Nephron progenitor cell (in vitro differentiated cells): ENCODE measurements at regions not wholly inside any gene's neighbourhood (a gene's known extent, or its start where the extent isn't known, plus 50 kb on each side); places are given as distances from the start of the nearest gene placed in this dataset.

Source experiments
- DNase-seq: peaks from one replicate; pipeline ENCODE4 v3.0.0; 2021
- H3K27ac Mint-ChIP-seq: 2 replicates; pipeline ENCODE4 v1.8.0; 2021; ENCODE audit warnings: mild to moderate bottlenecking, moderate library complexity, mixed read lengths
- H3K27me3 Mint-ChIP-seq: 2 replicates; pipeline ENCODE4 v1.8.0; 2021; ENCODE audit warnings: mild to moderate bottlenecking, low read depth, mixed read lengths; ENCODE audit not compliant: poor library complexity
- H3K36me3 Mint-ChIP-seq: 2 replicates; pipeline ENCODE4 v1.8.0; 2021; ENCODE audit warnings: low read depth, mixed read lengths
- H3K4me1 Mint-ChIP-seq: 2 replicates; pipeline ENCODE4 v1.8.0; 2021; ENCODE audit warnings: mixed read lengths
- H3K4me3 Mint-ChIP-seq: 2 replicates; pipeline ENCODE4 v1.8.0; 2021; ENCODE audit warnings: mild to moderate bottlenecking, moderate library complexity, mixed read lengths
- H3K9me3 Mint-ChIP-seq: 2 replicates; pipeline ENCODE4 v1.8.0; 2021; ENCODE audit warnings: mild to moderate bottlenecking, moderate library complexity, mixed read lengths
- CTCF ChIP-seq: fragments of 200-600 bp; sonication (generic); IDR thresholded peaks from 2 replicates; pipeline ENCODE4 v1.5.0; 2021; ENCODE audit warnings: antibody characterized with exemption

GRCh38 chr6:168874637-168875036 is 379.0 kb downstream of the THBS2 start:
- DNase-seq: no peak
- Mint-ChIP-seq H3K4me3 (no peak overlapping the region), H3K4me1 (peaks cover 43% of the 10 kb centered on the region), H3K27me3 (peaks cover 15% of the 10 kb centered on the region), H3K27ac (no peak overlapping the region), H3K36me3 (no peaks in the 10 kb centered on the region), H3K9me3 (no peaks in the 10 kb centered on the region)
- TF ChIP-seq CTCF: no peak

- no peaks in the 10 kb centered on the region for H3K9me3 Mint-ChIP-seq
- no peak for DNase-seq
- peaks cover 15% of the 10 kb centered on the region for H3K27me3 Mint-ChIP-seq
- H3K4me3 Mint-ChIP-seq: no peak overlapping the region
- TF ChIP-seq CTCF: no peak
- no peaks in the 10 kb centered on the region for H3K36me3 Mint-ChIP-seq
- H3K4me1 Mint-ChIP-seq: peaks cover 43% of the 10 kb centered on the region
- H3K27ac Mint-ChIP-seq: no peak overlapping the region
Measured at GRCh38 chr6:168873278-168874190, 380.1 kb downstream of the THBS2 start.

GRCh38 chr6:168871642-168872315 is 381.9 kb downstream of the THBS2 start:
- TF ChIP-seq CTCF: no peak
- Mint-ChIP-seq H3K27me3 (peaks cover 15% of the 10 kb centered on the region), H3K27ac (no peak overlapping the region)

GRCh38 chr6:168870982-168871381 is 382.7 kb downstream of the THBS2 start:
- H3K4me3 Mint-ChIP-seq: no peak overlapping the region
- peaks cover 15% of the 10 kb centered on the region for H3K27me3 Mint-ChIP-seq
- DNase-seq: no peak
- H3K36me3 Mint-ChIP-seq: no peaks in the 10 kb centered on the region
- H3K9me3 Mint-ChIP-seq: no peaks in the 10 kb centered on the region
- H3K4me1 Mint-ChIP-seq: peaks cover 34% of the 10 kb centered on the region
- no peak for TF ChIP-seq CTCF
- H3K27ac Mint-ChIP-seq: no peak overlapping the region

More at GRCh38 chr6:168871642-168872315, 381.9 kb downstream of the THBS2 start:
- Mint-ChIP-seq H3K36me3 (no peaks in the 10 kb centered on the region), H3K4me1 (peaks cover 42% of the 10 kb centered on the region), H3K4me3 (no peak overlapping the region), H3K9me3 (no peaks in the 10 kb centered on the region)
- DNase-seq: no peak

GRCh38 chr6:168867247-168868102 is 386.2 kb downstream of the THBS2 start:
- H3K27ac Mint-ChIP-seq: no peak overlapping the region
- H3K9me3 Mint-ChIP-seq: no peaks in the 10 kb centered on the region
- H3K4me3 Mint-ChIP-seq: no peak overlapping the region
- no peaks in the 10 kb centered on the region for H3K36me3 Mint-ChIP-seq
- peaks cover 10% of the 10 kb centered on the region for H3K27me3 Mint-ChIP-seq
- peaks cover 21% of the 10 kb centered on the region for H3K4me1 Mint-ChIP-seq
- DNase-seq: no peak
- TF ChIP-seq CTCF: no peak
